Lower leg skin (tissue), 4 donors: ENCODE measurements at regions not wholly inside any gene's neighbourhood (a gene's known extent, or its start where the extent isn't known, plus 50 kb on each side); places are given as distances from the start of the nearest gene placed in this dataset.

Experiments
- DNase-seq, 2 donors: peaks; one replicate each; pipeline ENCODE4 v3.0.0-alpha.2; 2019; ENCODE audit warnings: low spot score in 2 of 2
- H3K4me3 ChIP-seq: fragments of 200-600 bp; sonication (generic); 2 replicates; pipeline ENCODE4 v1.5.1; 2017; ENCODE audit warnings: mild to moderate bottlenecking, low read depth; ENCODE audit not compliant: poor library complexity, severe bottlenecking
- CTCF ChIP-seq, 3 donors: fragments of 450-650 bp; IDR thresholded peaks; one replicate each; pipeline ENCODE4 v1.5.1; 2016; ENCODE audit warnings: antibody characterized with exemption in 3 of 3, mild to moderate bottlenecking in 3 of 3, moderate library complexity in 2 of 3
- POLR2A ChIP-seq, 2 donors: fragments of 450-650 bp; IDR thresholded peaks; one replicate each; pipeline ENCODE4 v1.6.1; 2016 to 2017; ENCODE audit warnings: antibody characterized with exemption in 2 of 2, mild to moderate bottlenecking in 1 of 2, moderate library complexity in 1 of 2
- WGBS, 2 donors: methylation state at CpG; one replicate each; pipeline ENCODE4 v1.1.5; 2018; 5-methylcytosine and 5-hydroxymethylcytosine counted together
- intact Hi-C: fragments of 100-400 bp; cut with DNase I; formaldehyde crosslinking; loops from one replicate; pipeline ENCODE4 v1.15.0; 2023; ENCODE audit warnings: low total_unique reads

- intact Hi-C loops, result no loop called here
- TF ChIP-seq POLR2A (IDR thresholded peaks at IDR 0.05) (no peak), CTCF (IDR thresholded peaks at IDR 0.05) (no peak)
- WGBS, 2 donors, result 85 to 91% methylated on average over 2 of the region's 2 CpGs
- no peak overlapping the region for H3K4me3 ChIP-seq
- no peak for DNase-seq
These were observed 855.9 kb upstream of the KLHL1 start for GRCh38 chr13:70964124-70964523.

- intact Hi-C loops, result no loop called here
- H3K4me3 ChIP-seq, result no peak overlapping the region
- DNase-seq, result no peak
- WGBS, 2 donors, result 35 to 38% methylated on average over 9 of the region's 9 CpGs
- TF ChIP-seq CTCF (IDR thresholded peaks at IDR 0.05), result no peak
- no peak for TF ChIP-seq POLR2A (IDR thresholded peaks at IDR 0.05)
These were observed 852.7 kb upstream of the KLHL1 start for GRCh38 chr13:70960841-70961443.

GRCh38 chr13:70959035-70959775 lies 851.0 kb upstream of the KLHL1 start:
- intact Hi-C loops, result no loop called here
- TF ChIP-seq CTCF (IDR thresholded peaks at IDR 0.05) (no peak), POLR2A (IDR thresholded peaks at IDR 0.05) (no peak)
- 78 to 89% methylated on average over 4 of the region's 4 CpGs for WGBS, 2 donors
- no peak overlapping the region for H3K4me3 ChIP-seq
- DNase-seq, result no peak

- intact Hi-C loops, result no loop called here
- 67 to 74% methylated on average over 1 of the region's 1 CpG for WGBS, 2 donors
- no peak overlapping the region for H3K4me3 ChIP-seq
- no peak for DNase-seq
- TF ChIP-seq POLR2A (IDR thresholded peaks at IDR 0.05), result no peak
- no peak for TF ChIP-seq CTCF (IDR thresholded peaks at IDR 0.05)
These were observed 847.6 kb upstream of the KLHL1 start for GRCh38 chr13:70955887-70956286.

GRCh38 chr13:70950664-70951063 lies 842.4 kb upstream of the KLHL1 start:
- TF ChIP-seq POLR2A (IDR thresholded peaks at IDR 0.05) (no peak), CTCF (IDR thresholded peaks at IDR 0.05) (no peak)
- intact Hi-C loops, result no loop called here
- H3K4me3 ChIP-seq, result no peak overlapping the region
- no peak for DNase-seq
